BLaER1 treated with 17β-estradiol and CSF1 and Interleukin-3, amounts not matched to agents 10 nM and 100 nM (cell line): ENCODE measurements at regions not wholly inside any gene's neighbourhood (a gene's known extent, or its start where the extent isn't known, plus 50 kb on each side); places are given as distances from the start of the nearest gene placed in this dataset.
"Not testable (repeated sequence)": the region's sequence is repeated elsewhere in the genome, so short reads cannot be mapped to it uniquely, and the experiment has no call there.

Source experiments
- H3K27ac ChIP-seq, 11 experiments: shearing (Covaris generic); formaldehyde crosslinking; 2 replicates each; pipeline ENCODE4 v1.8.1; 2022
- H3K27me3 ChIP-seq, 11 experiments: shearing (Covaris generic); formaldehyde crosslinking; 2 replicates each; pipeline ENCODE4 v1.8.1; 2022
- H3K36me3 ChIP-seq, 11 experiments: shearing (Covaris generic); formaldehyde crosslinking; 2 replicates each; pipeline ENCODE4 v1.8.1; 2022
- H3K4me1 ChIP-seq, 10 experiments: shearing (Covaris generic); formaldehyde crosslinking; 2 replicates each; pipeline ENCODE4 v1.8.1; 2022
- H3K4me2 ChIP-seq, 11 experiments: shearing (Covaris generic); formaldehyde crosslinking; 2 replicates each; pipeline ENCODE4 v1.8.1; 2022
- H3K4me3 ChIP-seq, 10 experiments: shearing (Covaris generic); formaldehyde crosslinking; 2 replicates each; pipeline ENCODE4 v1.8.1; 2022
- H3K9ac ChIP-seq, 11 experiments: shearing (Covaris generic); formaldehyde crosslinking; 2 replicates each; pipeline ENCODE4 v1.8.1; 2022
- H3K9me3 ChIP-seq, 11 experiments: shearing (Covaris generic); formaldehyde crosslinking; replicated peaks in 1 of 11; 2 replicates each; pipeline ENCODE4 v1.8.1; 2022
- H4K20me1 ChIP-seq, 11 experiments: shearing (Covaris generic); formaldehyde crosslinking; 2 replicates each; pipeline ENCODE4 v1.8.1; 2022
- Cebpa-rat ChIP-seq, 11 experiments: shearing (Covaris generic); IDR thresholded peaks; 2 replicates each; pipeline ENCODE4 v1.8.1; 2022

- H3K36me3 ChIP-seq: no peaks in the 10 kb centered on the region
- peaks cover 0 to 12% (median 6%) of the 10 kb centered on the region in 10 experiments; a peak in 9 of 20 replicates for H3K4me1 ChIP-seq
- H3K9ac ChIP-seq: no peak overlapping the region; a peak in 1 of 22 replicates
- TF ChIP-seq Cebpa-rat (IDR thresholded peaks at IDR 0.05): no peak
- H3K9me3 ChIP-seq: 0 out of 22 replicates have a peak, but pooled peaks cover 0 to 3% (median 0%) of the 10 kb centered on the region in 11 experiments
- no peak overlapping the region for H3K4me2 ChIP-seq
- no peak overlapping the region for H3K27ac ChIP-seq
- H3K4me3 ChIP-seq: no peak overlapping the region
- H4K20me1 ChIP-seq: no peaks in the 10 kb centered on the region
- H3K27me3 ChIP-seq: no peaks in the 10 kb centered on the region
Observed at GRCh38 chr20:53769041-53769440, 175.4 kb upstream of the ZNF217 start.

GRCh38 chr20:53768329-53768728 is 174.7 kb upstream of the ZNF217 start:
- Histone ChIP-seq H3K9ac (no peak overlapping the region), H4K20me1 (no peaks in the 10 kb centered on the region), H3K27me3 (no peaks in the 10 kb centered on the region), H3K27ac (no peak overlapping the region), H3K4me3 (no peak overlapping the region), H3K4me1 (peaks cover 0 to 12% (median 6%) of the 10 kb centered on the region in 10 experiments; a peak in 9 of 20 replicates), H3K4me2 (no peak overlapping the region), H3K36me3 (no peaks in the 10 kb centered on the region), H3K9me3 (0 out of 22 replicates have a peak, but pooled peaks cover 0 to 3% (median 0%) of the 10 kb centered on the region in 11 experiments)
- TF ChIP-seq Cebpa-rat (IDR thresholded peaks at IDR 0.05): no peak

- H3K9ac ChIP-seq: no peak overlapping the region
- H3K9me3 ChIP-seq: 0 out of 22 replicates have a peak, but pooled peaks cover 0 to 3% (median 0%) of the 10 kb centered on the region in 11 experiments
- no peaks in the 10 kb centered on the region for H3K27me3 ChIP-seq
- peak overlapping the region; percentile 0 to 42 (median 23); a peak in 12 of 22 replicates for H3K4me2 ChIP-seq
- peaks cover 0 to 12% (median 6%) of the 10 kb centered on the region in 10 experiments; a peak in 9 of 20 replicates for H3K4me1 ChIP-seq
- no peak overlapping the region for H3K4me3 ChIP-seq
- no peak overlapping the region for H3K27ac ChIP-seq
- H3K36me3 ChIP-seq: no peaks in the 10 kb centered on the region
- H4K20me1 ChIP-seq: no peaks in the 10 kb centered on the region
- TF ChIP-seq Cebpa-rat (IDR thresholded peaks at IDR 0.05): no peak
Observed at GRCh38 chr20:53767206-53767930, 173.7 kb upstream of the ZNF217 start.

GRCh38 chr20:53764415-53764800 is 170.8 kb upstream of the ZNF217 start:
- H3K36me3 ChIP-seq: no peaks in the 10 kb centered on the region
- H3K27ac ChIP-seq: no peak overlapping the region
- H3K4me1 ChIP-seq: peaks cover 0 to 11% (median 6%) of the 10 kb centered on the region in 10 experiments; a peak in 9 of 20 replicates
- H3K9ac ChIP-seq: no peak overlapping the region
- H4K20me1 ChIP-seq: no peaks in the 10 kb centered on the region
- 0 out of 22 replicates have a peak, but pooled peaks cover 0 to 3% (median 0%) of the 10 kb centered on the region in 11 experiments for H3K9me3 ChIP-seq
- no peak overlapping the region for H3K4me2 ChIP-seq
- no peaks in the 10 kb centered on the region for H3K27me3 ChIP-seq
- TF ChIP-seq Cebpa-rat (IDR thresholded peaks at IDR 0.05): no peak
- H3K4me3 ChIP-seq: no peak overlapping the region

- Histone ChIP-seq H3K4me1 (peaks cover 0 to 8% (median 6%) of the 10 kb centered on the region in 10 experiments; a peak in 9 of 20 replicates), H3K27ac (no peak overlapping the region), H3K36me3 (no peaks in the 10 kb centered on the region), H3K27me3 (no peaks in the 10 kb centered on the region), H3K9ac (no peak overlapping the region), H3K9me3 (0 out of 22 replicates have a peak, but pooled peaks cover 0 to 3% (median 0%) of the 10 kb centered on the region in 11 experiments), H4K20me1 (no peaks in the 10 kb centered on the region), H3K4me2 (no peak overlapping the region), H3K4me3 (no peak overlapping the region)
- no peak for TF ChIP-seq Cebpa-rat (IDR thresholded peaks at IDR 0.05)
Observed at GRCh38 chr20:53763707-53764414, 170.2 kb upstream of the ZNF217 start.

GRCh38 chr20:53762423-53762798 is 168.8 kb upstream of the ZNF217 start:
- H3K4me1 ChIP-seq, H3K27ac ChIP-seq, H3K4me2 ChIP-seq: not testable (repeated sequence)

GRCh38 chr20:53760025-53760441 is 166.4 kb upstream of the ZNF217 start:
- Histone ChIP-seq H3K9me3 (no peaks in the 10 kb centered on the region), H3K9ac (no peak overlapping the region), H3K27ac (no peak overlapping the region), H3K4me2 (no peak overlapping the region), H3K36me3 (no peaks in the 10 kb centered on the region), H3K27me3 (no peaks in the 10 kb centered on the region), H3K4me3 (no peak overlapping the region), H3K4me1 (peaks cover 3 to 24% (median 7%) of the 10 kb centered on the region in 10 experiments), H4K20me1 (no peaks in the 10 kb centered on the region)
- TF ChIP-seq Cebpa-rat (IDR thresholded peaks at IDR 0.05): no peak

More at GRCh38 chr20:53762423-53762798, 168.8 kb upstream of the ZNF217 start:
- not testable (repeated sequence) for H3K36me3 ChIP-seq, H4K20me1 ChIP-seq, H3K27me3 ChIP-seq, H3K4me3 ChIP-seq, H3K9me3 ChIP-seq, H3K9ac ChIP-seq

- TF ChIP-seq Cebpa-rat (IDR thresholded peaks at IDR 0.05): no peak
- H3K9ac ChIP-seq: no peak overlapping the region
- no peak overlapping the region for H3K4me3 ChIP-seq
- no peak overlapping the region for H3K27ac ChIP-seq
- peaks cover 23 to 50% (median 28%) of the 10 kb centered on the region in 10 experiments for H3K4me1 ChIP-seq
- no peaks in the 10 kb centered on the region for H3K9me3 ChIP-seq
- H4K20me1 ChIP-seq: no peaks in the 10 kb centered on the region
- no peak overlapping the region for H3K4me2 ChIP-seq
- H3K27me3 ChIP-seq: no peaks in the 10 kb centered on the region
- no peaks in the 10 kb centered on the region for H3K36me3 ChIP-seq
Observed at GRCh38 chr20:53757472-53757913, 163.9 kb upstream of the ZNF217 start.

- H4K20me1 ChIP-seq: no peaks in the 10 kb centered on the region
- H3K4me3 ChIP-seq: no peak overlapping the region
- no peaks in the 10 kb centered on the region for H3K9me3 ChIP-seq
- no peak for TF ChIP-seq Cebpa-rat (IDR thresholded peaks at IDR 0.05)
- H3K27me3 ChIP-seq: no peaks in the 10 kb centered on the region
- no peaks in the 10 kb centered on the region for H3K36me3 ChIP-seq
- no peak overlapping the region for H3K9ac ChIP-seq
- H3K4me1 ChIP-seq: peaks cover 39 to 65% (median 44%) of the 10 kb centered on the region in 10 experiments
- H3K27ac ChIP-seq: peak overlapping the region in 2 of 11 experiments; percentile 61 to 66; a peak in 2 of 22 replicates
- peak overlapping the region in 4 of 11 experiments; percentile 71 to 79 (median 76); a peak in 2 of 22 replicates for H3K4me2 ChIP-seq
Observed at GRCh38 chr20:53755733-53756531, 162.3 kb upstream of the ZNF217 start.
